ENCODE measurements at regions not wholly inside any gene's neighbourhood (a gene's known extent, or its start where the extent isn't known, plus 50 kb on each side); places are given as distances from the start of the nearest gene placed in this dataset.

GRCh38 chr20:40865095-40865494, 163.5 kb upstream of the TOP1 start:
- TF ChIP-seq CTCF (IDR thresholded peaks at IDR 0.05) (no peak), POLR2A (IDR thresholded peaks at IDR 0.05) (no peak)
